Heart left ventricle (tissue), 16 donors: ENCODE measurements at regions not wholly inside any gene's neighbourhood (a gene's known extent, or its start where the extent isn't known, plus 50 kb on each side); places are given as distances from the start of the nearest gene placed in this dataset.
"Not testable (repeated sequence)": the region's sequence is repeated elsewhere in the genome, so short reads cannot be mapped to it uniquely, and the experiment has no call there.

ENCODE experiments used
- ATAC-seq, 4 donors: fragments of 200-7000 bp; cut with Tn5 transposase; one replicate each; pipeline ENCODE4 v1.9.1; 2020 to 2022; ENCODE audit warnings: moderate library complexity in 4 of 4, mild to moderate bottlenecking in 3 of 4, moderate number of reproducible peaks in 1 of 4
- DNase-seq, 5 donors: peaks; one replicate each; pipeline ENCODE4 v3.0.0-alpha.2; 2020
- H3K27ac ChIP-seq, 12 donors: fragments of 200-600 bp; sonication (generic) in 4 of 12; one replicate each; pipeline versions ENCODE4 v1.5.0 to v1.8.0; 2016 to 2022; ENCODE audit warnings: mild to moderate bottlenecking in 2 of 12
- H3K27me3 ChIP-seq, 9 donors: fragments of 200-600 bp; sonication (generic) in 2 of 9; one replicate each; pipeline versions ENCODE4 v1.5.1 to v1.8.0; 2016 to 2022; ENCODE audit warnings: mild to moderate bottlenecking in 3 of 9
- H3K36me3 ChIP-seq, 9 donors: fragments of 200-600 bp; sonication (generic) in 2 of 9; one replicate each; pipeline versions ENCODE4 v1.5.0 to v1.8.0; 2018 to 2022; ENCODE audit warnings: mild to moderate bottlenecking in 2 of 9
- H3K4me1 ChIP-seq, 12 donors: fragments of 200-600 bp; sonication (generic) in 4 of 12; one replicate each; pipeline versions ENCODE4 v1.5.0 to v1.8.0; 2016 to 2022; ENCODE audit warnings: mild to moderate bottlenecking in 3 of 12
- H3K4me3 ChIP-seq, 12 donors: fragments of 200-600 bp; sonication (generic) in 4 of 12; one replicate each; pipeline versions ENCODE4 v1.5.0 to v1.8.0; 2017 to 2022; ENCODE audit warnings: mild to moderate bottlenecking in 9 of 12, moderate library complexity in 4 of 12
- H3K9me3 ChIP-seq, 12 donors: fragments of 200-600 bp; sonication (generic) in 4 of 12; one replicate each; pipeline versions ENCODE4 v1.5.0 to v1.8.0; 2016 to 2022; ENCODE audit warnings: mild to moderate bottlenecking in 1 of 12
- POLR2A ChIP-seq, 2 donors: fragments of 450-650 bp; IDR thresholded peaks; one replicate each; pipeline ENCODE4 v1.6.1; 2017; ENCODE audit warnings: antibody characterized with exemption in 2 of 2, mild to moderate bottlenecking in 2 of 2, moderate library complexity in 2 of 2
- WGBS, 4 donors: extraction: QIAGEN DNeasy Blood & Tissue Kit in 2 of 4; methylation state at CpG; one replicate each; pipeline versions ENCODE4 v1.1.5 to v1.1.7; 2013 to 2018; 5-methylcytosine and 5-hydroxymethylcytosine counted together
- intact Hi-C, 10 donors: fragments of 100-400 bp; cut with DNase I; formaldehyde crosslinking; loops; one replicate each; pipeline versions ENCODE4 v1.11.1 to v1.14.2; 2022
- TF ChIP-seq, protein P1 (sequence below), 12 donors: fragments of 200-600 bp; sonication (generic) in 4 of 12; IDR thresholded peaks; one replicate each; pipeline versions ENCODE4 v1.5.0 to v1.8.0; 2018 to 2022; ENCODE audit warnings: antibody characterized with exemption in 12 of 12, mild to moderate bottlenecking in 5 of 12
- donor health status: ischemic (EF 13 %, LVEDD 7.1; RV severe dilation, severe dysfunction).
- donor health status: healthy with polysubstance abuse.
- donor health status: DM: no; HTN: yes; CAD: no.
- donor health status: DM: no; HTN: no; CAD: no.
- donor health status: ischemic (EF 25% LVEDD 6.9; RV normal size, moderate dysfunction).
- donor health status: ischemic (EF 25% LVEDD 5.7; RV mildly dilated, moderate dysfunction).
- donor health status: healthy.
- donor health status: DM: yes; HTN: yes; CAD: no.
- donor health status: ischemic (EF 35%, LVEDD 5.7; RV mildly dilated, moderate dysfunction).
- donor health status: nonischemic (EF 11% LVEDD 7.7; RV severe dilation, severe dysfunction).
- donor health status: DM: yes; HTN: yes; CAD: no.
- donor health status: PGD.
- donor health status: ischemic (EF 29% LVEDD 5.4; RV normal size, mild dysfunction).
- donor health status: nonischemic (EF 23%, LVEDD 6.1; RV moderate dilation, normal function).

DNA sequence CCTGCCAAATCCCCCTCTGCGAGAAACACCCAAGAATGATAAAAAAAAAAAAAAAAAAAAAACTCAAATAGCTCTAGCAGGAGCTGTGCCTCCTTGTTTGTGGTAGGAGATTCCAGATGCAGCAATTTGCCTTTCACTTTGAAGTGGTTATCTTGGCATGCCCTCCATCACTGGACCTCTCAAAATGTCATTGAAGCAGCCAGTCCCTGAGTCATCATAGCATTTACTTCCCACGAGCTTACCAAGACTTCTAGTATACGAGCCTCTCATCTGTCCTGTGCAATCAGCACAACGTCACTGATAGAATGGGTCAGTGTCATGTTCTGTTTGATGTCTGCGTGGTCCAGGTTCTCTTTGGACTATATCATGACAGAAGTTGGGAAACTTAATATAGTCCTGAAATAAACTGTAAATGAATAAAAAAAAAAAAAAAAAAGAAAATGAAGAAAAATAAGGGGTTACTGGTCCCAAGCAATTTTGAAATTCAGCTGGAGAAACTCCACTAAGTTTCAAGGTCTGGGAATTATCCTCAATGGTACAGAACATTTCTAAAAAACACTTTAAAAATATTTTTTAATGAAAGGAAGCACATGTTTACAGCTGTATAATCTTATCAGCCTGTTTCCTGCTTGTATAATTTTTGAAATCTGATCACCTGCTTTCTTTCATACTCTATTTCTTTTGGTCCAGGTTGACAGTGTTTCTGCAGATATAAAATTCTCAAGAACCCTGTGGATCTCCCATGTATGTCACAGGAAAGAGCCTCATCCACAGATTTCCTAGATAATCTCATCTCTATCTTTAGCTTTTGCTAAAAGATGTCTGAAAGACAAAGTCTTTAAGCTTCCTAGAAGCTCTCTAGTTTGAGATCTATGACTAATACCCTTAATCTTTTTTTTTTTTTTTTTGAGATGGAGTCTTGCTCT, 74.1 kb upstream of the EHBP1 start:
- ATAC-seq, result no peak
- H3K4me3 ChIP-seq, result no peak overlapping the region
- no peak overlapping the region for H3K27ac ChIP-seq
- no peak for DNase-seq
- H3K27me3 ChIP-seq, result no peaks in the 10 kb centered on the region
- intact Hi-C loops, result no loop called here
- 66 to 79% (median 71%) methylated on average over 5 of the region's 5 CpGs for WGBS, 4 donors
- TF ChIP-seq, protein P1, sequence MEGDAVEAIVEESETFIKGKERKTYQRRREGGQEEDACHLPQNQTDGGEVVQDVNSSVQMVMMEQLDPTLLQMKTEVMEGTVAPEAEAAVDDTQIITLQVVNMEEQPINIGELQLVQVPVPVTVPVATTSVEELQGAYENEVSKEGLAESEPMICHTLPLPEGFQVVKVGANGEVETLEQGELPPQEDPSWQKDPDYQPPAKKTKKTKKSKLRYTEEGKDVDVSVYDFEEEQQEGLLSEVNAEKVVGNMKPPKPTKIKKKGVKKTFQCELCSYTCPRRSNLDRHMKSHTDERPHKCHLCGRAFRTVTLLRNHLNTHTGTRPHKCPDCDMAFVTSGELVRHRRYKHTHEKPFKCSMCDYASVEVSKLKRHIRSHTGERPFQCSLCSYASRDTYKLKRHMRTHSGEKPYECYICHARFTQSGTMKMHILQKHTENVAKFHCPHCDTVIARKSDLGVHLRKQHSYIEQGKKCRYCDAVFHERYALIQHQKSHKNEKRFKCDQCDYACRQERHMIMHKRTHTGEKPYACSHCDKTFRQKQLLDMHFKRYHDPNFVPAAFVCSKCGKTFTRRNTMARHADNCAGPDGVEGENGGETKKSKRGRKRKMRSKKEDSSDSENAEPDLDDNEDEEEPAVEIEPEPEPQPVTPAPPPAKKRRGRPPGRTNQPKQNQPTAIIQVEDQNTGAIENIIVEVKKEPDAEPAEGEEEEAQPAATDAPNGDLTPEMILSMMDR (IDR thresholded peaks at IDR 0.05), result no peak
- TF ChIP-seq POLR2A (IDR thresholded peaks at IDR 0.05), result no peak
- peaks cover 0 to 16% (median 2%) of the 10 kb centered on the region in 12 donors for H3K9me3 ChIP-seq
- no peaks in the 10 kb centered on the region for H3K4me1 ChIP-seq
- no peaks in the 10 kb centered on the region for H3K36me3 ChIP-seq

DNA sequence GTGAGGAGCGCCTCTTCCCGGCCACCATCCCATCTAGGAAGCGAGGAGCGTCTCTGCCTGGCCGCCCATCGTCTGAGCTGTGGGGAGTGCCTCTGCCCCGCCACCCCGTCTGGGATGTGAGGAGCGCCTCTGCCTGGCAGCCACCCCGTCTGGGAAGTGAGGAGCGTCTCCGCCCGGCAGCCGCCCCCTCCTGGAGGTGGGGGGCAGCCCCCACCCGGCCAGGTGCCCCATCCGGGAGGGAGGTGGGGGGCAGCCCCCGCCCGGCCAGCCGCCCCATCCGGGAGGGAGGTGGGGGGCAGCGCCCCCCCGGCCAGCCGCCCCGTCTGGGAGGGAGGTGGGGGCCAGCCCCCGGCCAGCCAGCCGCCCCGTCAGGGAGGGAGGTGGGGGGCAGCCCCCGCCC, 75.3 kb upstream of the EHBP1 start:
- H3K9me3 ChIP-seq, result peaks cover 0 to 16% (median 2%) of the 10 kb centered on the region in 12 donors
- H3K4me3 ChIP-seq, ATAC-seq, DNase-seq, H3K4me1 ChIP-seq, H3K27ac ChIP-seq, intact Hi-C loops, H3K27me3 ChIP-seq, H3K36me3 ChIP-seq: not testable (repeated sequence)
- 96 to 100% (median 97%) methylated on average over 2 to 28 of the region's 28 CpGs for WGBS, 4 donors

- ATAC-seq, H3K27ac ChIP-seq, H3K4me1 ChIP-seq, H3K4me3 ChIP-seq, H3K36me3 ChIP-seq, DNase-seq, H3K27me3 ChIP-seq, intact Hi-C loops: not testable (repeated sequence)
- 46 to 74% (median 56%) methylated on average over 4 to 5 of the region's 5 CpGs for WGBS, 4 donors
- peaks cover 0 to 11% (median 0%) of the 10 kb centered on the region in 12 donors for H3K9me3 ChIP-seq
These were observed 76.2 kb upstream of the EHBP1 start for GRCh38 chr2:62629310-62629709.

DNA sequence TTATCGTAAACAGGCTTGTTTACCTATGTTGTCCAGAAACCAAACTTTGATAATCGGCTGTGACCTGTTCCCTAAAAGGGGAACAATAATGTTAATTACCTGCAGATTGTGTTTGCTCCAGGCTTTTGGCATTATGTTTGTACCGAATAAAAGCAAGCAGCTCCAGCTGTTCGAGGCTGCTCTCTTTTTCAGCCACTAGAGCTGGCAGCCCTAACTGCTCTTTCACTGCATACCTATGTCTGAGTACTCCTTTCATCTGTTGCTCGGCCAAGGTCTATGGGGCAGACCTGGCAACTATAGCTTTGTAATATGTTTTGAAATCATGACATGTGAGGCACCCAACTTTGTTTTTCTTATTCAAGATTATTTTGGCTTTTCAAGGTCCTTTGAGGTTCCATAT, 77.8 kb upstream of the EHBP1 start:
- ATAC-seq (no peak), DNase-seq (no peak)
- Histone ChIP-seq H3K4me1 (no peaks in the 10 kb centered on the region), H3K4me3 (no peak overlapping the region), H3K27ac (no peak overlapping the region), H3K36me3 (no peaks in the 10 kb centered on the region), H3K9me3 (peaks cover 0 to 11% (median 0%) of the 10 kb centered on the region in 12 donors), H3K27me3 (no peaks in the 10 kb centered on the region)
- 66 to 78% (median 74%) methylated on average over 5 of the region's 5 CpGs for WGBS, 4 donors
- TF ChIP-seq POLR2A (IDR thresholded peaks at IDR 0.05), result no peak
- intact Hi-C loops, result no loop called here

DNA sequence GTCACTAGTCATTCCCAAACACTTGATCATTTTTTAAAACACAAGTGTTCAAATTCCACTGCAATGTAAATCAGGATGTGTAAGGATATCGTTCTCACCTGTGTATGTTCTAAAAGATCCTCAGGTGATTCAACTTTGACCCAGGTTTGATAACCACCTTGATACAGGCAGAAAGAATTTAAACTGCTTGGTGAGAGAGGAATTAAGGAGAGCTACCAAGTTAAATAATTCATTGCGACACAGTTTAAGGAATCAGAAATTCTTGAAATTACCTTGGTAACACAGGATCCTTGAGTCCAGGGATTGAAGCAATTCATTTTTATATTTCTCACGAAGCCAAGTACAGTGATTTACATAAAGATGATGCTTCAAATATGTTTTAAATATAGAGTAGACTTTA, 80.7 kb upstream of the EHBP1 start:
- no peaks in the 10 kb centered on the region for H3K36me3 ChIP-seq
- ATAC-seq (no peak), DNase-seq (no peak)
- H3K9me3 ChIP-seq, result peaks cover 0 to 19% (median 2%) of the 10 kb centered on the region in 12 donors
- TF ChIP-seq POLR2A (IDR thresholded peaks at IDR 0.05), result no peak
- TF ChIP-seq, protein P1 (IDR thresholded peaks at IDR 0.05), result no peak
- H3K4me3 ChIP-seq, result no peak overlapping the region
- intact Hi-C loops, result no loop called here
- 83 to 88% (median 85%) methylated on average over 3 of the region's 3 CpGs for WGBS, 4 donors
- H3K4me1 ChIP-seq, result no peaks in the 10 kb centered on the region
- no peaks in the 10 kb centered on the region for H3K27me3 ChIP-seq
- H3K27ac ChIP-seq, result no peak overlapping the region

DNA sequence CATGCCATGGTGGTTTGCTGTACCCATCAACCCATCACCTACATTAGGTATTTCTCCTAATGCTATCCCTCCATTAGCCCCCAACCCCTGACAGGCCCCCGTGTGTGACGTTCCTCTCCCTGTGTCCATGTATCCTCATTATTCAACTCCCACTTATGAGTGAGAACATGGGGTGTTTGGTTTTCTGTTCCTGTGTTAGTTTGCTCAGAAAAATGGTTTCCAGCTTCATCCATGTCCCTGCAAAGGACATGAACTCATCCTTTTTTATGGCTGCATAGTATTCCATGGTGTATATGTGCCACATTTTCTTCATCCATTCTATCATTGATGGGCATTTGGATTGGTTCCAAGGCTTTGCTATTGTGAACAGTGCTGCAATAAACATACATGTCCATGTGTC, 89.0 kb upstream of the EHBP1 start:
- H3K36me3 ChIP-seq, DNase-seq, H3K27ac ChIP-seq, H3K4me3 ChIP-seq, H3K4me1 ChIP-seq, ATAC-seq, intact Hi-C loops, H3K27me3 ChIP-seq: not testable (repeated sequence)
- H3K9me3 ChIP-seq, result peaks cover 0 to 35% (median 2%) of the 10 kb centered on the region in 12 donors
- WGBS, 4 donors, result 91 to 100% (median 98%) methylated on average over 2 of the region's 2 CpGs
